ENCODE measurements at regions not wholly inside any gene's neighbourhood (a gene's known extent, or its start where the extent isn't known, plus 50 kb on each side); places are given as distances from the start of the nearest gene placed in this dataset.

- no peak for DNase-seq (ENCODE audit: low spot score)
Observed at GRCh38 chr2:162945785-162946184, 107.2 kb upstream of the KCNH7 start.

GRCh38 chr2:162938387-162938786 lies 99.8 kb upstream of the KCNH7 start:
- DNase-seq (ENCODE audit: low spot score) = no peak

- no peak for DNase-seq (ENCODE audit: low spot score)
Observed at GRCh38 chr2:162934191-162934590, 95.6 kb upstream of the KCNH7 start.

GRCh38 chr2:162932416-162932815 lies 93.8 kb upstream of the KCNH7 start:
- DNase-seq (ENCODE audit: low spot score) = no peak

GRCh38 chr2:162929571-162929970 lies 91.0 kb upstream of the KCNH7 start:
- DNase-seq (ENCODE audit: low spot score) = no peak

GRCh38 chr2:162928356-162928755 lies 89.8 kb upstream of the KCNH7 start:
- no peak for DNase-seq (ENCODE audit: low spot score)

GRCh38 chr2:162926907-162927306 lies 88.3 kb upstream of the KCNH7 start:
- no peak for DNase-seq (ENCODE audit: low spot score)

GRCh38 chr2:162926501-162926900 lies 87.9 kb upstream of the KCNH7 start:
- DNase-seq (ENCODE audit: low spot score) = peak; percentile 2

- DNase-seq (ENCODE audit: low spot score) = no peak
Observed at GRCh38 chr2:162925595-162925994, 87.0 kb upstream of the KCNH7 start.

- no peak for DNase-seq (ENCODE audit: low spot score)
Observed at GRCh38 chr2:162919111-162919510, 80.5 kb upstream of the KCNH7 start.

- DNase-seq (ENCODE audit: low spot score) = no peak
Observed at GRCh38 chr2:162917626-162918025, 79.1 kb upstream of the KCNH7 start.

- DNase-seq (ENCODE audit: low spot score) = no peak
Observed at GRCh38 chr2:162916286-162916801, 77.8 kb upstream of the KCNH7 start.

- no peak for DNase-seq (ENCODE audit: low spot score)
Observed at GRCh38 chr2:162915858-162916257, 77.3 kb upstream of the KCNH7 start.

GRCh38 chr2:162914161-162914560 lies 75.6 kb upstream of the KCNH7 start:
- no peak for DNase-seq (ENCODE audit: low spot score)

- no peak for DNase-seq (ENCODE audit: low spot score)
Observed at GRCh38 chr2:162912787-162913186, 74.2 kb upstream of the KCNH7 start.

GRCh38 chr2:162908567-162908966 lies 70.0 kb upstream of the KCNH7 start:
- no peak for DNase-seq (ENCODE audit: low spot score)

GRCh38 chr2:162890690-162891311 lies 52.2 kb upstream of the KCNH7 start:
- peak; percentile 28 for DNase-seq (ENCODE audit: low spot score)

- DNase-seq (ENCODE audit: low spot score) = no peak
Observed at GRCh38 chr2:162888652-162889051, 50.1 kb upstream of the KCNH7 start.

Measured in AG08396 (cell line).